ENCODE measurements at regions not wholly inside any gene's neighbourhood (a gene's known extent, or its start where the extent isn't known, plus 50 kb on each side); places are given as distances from the start of the nearest gene placed in this dataset.

DNA sequence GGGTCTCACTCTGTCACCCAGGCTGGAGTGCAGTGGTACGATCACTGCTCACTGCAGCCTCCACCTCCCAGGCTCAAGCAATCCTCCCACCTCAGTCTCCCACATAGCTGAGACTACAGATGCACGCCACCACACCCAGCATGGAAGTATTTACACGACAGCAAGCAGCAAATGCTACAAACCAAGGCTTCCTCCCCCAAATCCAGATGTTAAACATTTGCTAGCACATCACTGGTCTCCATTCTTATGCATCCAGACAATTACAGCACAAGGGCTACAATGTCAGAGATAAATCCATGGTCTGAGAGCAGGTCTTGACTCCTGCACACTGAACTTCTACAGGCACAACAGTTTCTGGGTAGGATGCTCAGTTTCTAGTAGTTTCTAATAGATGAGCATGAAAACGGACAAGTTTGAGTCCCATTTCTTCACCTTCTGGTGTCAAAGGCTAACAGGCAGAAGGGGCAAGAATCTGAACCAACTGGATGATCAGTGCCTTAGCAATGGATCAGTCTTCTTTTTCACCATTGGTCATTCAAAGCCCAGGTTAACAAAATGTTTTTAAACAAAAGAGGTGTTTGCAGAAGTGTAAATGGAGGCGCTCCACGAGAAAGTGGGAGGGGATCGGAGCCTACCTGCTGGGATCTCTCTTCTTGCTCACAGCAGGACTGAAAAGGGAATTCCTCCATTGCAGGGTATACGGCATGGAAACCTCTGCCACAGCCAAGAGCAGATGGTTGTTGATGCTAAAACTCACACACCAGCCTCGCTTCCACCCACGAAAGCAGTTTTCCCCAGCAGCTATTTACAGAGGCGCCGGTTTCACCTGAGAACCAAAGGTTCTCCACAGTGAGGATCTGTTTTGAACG, 135.0 kb upstream of the ARL4C start:
- no peak for DNase-seq

DNA sequence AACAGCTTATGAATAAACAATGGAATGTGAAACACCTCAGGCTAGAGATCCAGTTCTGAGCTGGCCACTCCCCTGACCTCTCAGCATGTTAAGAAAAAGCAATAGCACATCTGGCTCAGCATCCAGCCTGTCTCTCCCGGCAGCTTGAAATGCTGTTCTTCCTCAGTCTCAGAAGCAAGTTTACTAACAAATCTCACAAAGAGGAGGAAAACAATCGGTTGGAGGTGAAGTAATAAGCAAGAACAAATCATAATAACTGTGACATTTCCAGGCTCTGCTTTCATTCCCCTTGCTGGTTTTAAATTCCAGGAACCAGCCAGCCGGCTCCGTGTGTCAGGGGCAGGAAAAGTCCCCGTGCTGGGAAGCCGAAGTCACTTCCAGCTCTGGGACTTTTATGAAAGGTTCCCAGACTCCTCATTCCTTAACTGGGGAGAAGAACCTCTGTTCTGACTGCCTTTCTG, 133.9 kb upstream of the ARL4C start:
- no peak for DNase-seq

DNA sequence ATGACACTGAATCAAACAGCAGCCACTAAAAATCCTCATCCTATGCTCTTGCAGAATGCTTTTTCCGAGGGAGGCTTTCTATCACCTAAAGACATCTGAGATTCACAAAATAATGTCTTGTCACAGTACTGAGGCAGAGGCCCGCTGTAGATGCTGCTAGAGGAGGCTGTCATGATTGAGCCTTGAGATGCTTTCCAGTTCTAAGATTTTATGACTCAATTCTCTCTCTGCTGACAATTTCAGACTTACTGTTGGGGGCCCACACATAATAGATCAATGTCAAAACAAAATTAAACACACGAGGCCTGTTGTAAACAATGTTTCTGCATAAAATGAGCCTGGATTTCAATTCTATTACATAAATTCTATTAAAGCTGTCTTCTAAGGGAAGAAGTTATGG, 132.7 kb upstream of the ARL4C start:
- no peak for DNase-seq

DNA sequence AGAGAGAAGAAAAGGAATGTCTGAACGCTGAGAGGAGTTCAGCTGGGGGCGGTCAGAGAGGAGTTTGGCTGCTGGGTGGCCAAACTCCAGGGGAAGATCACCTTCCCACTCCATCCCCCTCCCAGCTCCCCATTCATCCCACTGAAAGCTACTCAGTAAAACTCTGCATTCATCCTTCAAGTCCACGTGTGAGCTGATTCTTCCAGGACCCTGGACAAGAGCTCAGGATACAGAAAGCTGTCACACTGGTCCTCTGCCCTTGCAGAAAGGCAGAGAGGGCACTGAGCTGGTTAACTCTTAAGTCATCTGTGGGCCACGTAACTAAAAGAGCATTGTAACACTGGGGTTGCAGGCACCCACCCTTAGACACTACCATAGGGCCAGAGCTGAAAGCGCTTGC, 132.1 kb upstream of the ARL4C start:
- DNase-seq = no peak

DNA sequence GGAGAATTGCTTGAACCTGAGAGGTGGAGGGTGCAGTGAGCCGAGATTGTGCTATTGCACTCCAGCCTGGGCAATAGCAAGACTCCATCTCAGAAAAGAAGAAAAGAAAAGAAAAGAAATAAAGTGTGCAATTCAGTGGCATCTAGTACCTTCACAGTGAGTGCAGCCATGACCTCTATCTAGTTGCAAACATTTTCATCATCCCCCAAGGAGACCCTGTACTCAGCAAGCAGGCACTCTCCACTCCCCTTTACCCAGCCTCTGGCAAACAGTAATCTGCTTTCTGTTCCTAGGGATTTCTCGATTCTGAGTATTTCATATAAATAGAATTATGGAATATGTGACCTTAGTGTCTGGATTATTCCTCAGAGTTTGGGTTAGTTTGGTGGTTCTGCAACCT, 130.4 kb upstream of the ARL4C start:
- no peak for DNase-seq

DNA sequence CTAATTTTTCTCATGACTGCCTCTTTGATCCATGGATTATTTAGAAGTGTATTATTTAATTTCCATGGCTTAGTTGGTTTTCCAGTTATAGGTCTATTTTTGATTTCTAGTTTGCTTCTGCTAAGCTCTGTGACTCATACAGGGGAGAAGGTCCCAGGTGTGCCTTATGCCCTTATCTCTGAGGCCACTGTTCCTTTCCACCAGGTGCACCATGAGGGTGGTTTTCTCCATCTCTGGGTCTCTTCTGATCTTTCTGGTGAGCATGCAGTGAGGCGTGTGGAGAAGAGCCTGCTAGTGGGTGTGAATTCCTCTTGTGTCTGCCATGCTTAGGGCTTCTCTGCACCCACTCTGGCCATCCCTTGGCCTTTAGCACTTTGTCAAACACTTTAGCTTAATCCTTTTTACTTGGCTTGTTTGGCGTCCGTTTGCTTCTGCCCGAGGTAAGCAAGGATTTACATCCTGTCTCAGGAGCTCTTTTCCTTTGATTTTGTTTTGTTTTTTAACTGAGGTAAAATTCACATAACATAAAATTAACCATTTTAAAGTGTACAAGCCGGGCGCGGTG, 129.8 kb upstream of the ARL4C start:
- DNase-seq = no peak

DNA sequence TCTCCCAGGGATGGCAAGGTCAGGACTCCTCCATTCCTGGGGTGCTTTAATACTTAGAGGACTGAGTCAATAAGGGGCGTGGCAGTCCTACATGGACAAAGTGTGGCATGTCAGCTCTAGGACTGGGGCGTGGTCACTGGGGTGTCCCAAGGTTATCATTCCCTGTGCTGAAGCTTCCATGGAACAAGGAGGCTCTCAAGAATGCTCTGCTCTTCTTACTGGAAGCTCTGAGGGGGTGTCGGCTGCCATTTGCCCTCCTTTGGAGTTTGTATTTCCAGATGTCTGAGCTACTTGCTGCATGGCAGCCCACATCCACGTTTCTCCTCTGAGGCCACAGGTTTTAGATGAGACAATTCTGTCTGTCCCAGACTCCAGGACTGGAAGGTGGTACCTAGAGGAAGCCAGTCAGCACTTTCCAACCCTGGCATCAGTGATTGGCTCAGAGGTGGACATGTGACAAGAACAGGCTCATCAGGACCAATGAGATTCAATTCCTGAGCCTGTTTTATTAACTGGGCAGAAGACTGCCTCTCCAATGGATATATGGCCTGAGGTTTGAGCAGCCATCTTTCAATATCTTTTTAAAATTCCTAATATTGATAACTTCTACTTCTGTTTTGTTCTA, 128.9 kb upstream of the ARL4C start:
- no peak for DNase-seq

DNA sequence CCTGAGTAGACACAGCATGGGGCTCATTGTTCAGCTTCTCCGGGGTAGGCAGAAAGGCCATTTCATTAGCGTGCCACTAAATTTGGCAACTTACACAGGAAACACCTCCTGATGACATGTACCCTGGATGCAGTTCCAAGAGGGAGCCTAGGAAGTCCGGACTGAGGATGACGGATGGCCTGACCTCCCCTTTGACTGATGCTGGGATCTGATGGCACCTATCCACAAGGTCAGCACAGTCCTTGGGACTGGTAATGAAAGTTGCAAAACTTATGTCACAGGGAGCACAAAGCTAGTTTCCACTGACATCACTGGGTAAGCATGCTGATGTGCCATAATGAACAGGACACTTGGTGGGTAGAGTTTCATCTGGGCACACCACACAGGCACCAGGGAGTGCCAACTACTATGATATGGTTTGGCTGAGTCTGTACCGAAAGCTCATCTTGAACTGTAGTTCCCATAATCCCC, 126.7 kb upstream of the ARL4C start:
- DNase-seq = no peak

DNA sequence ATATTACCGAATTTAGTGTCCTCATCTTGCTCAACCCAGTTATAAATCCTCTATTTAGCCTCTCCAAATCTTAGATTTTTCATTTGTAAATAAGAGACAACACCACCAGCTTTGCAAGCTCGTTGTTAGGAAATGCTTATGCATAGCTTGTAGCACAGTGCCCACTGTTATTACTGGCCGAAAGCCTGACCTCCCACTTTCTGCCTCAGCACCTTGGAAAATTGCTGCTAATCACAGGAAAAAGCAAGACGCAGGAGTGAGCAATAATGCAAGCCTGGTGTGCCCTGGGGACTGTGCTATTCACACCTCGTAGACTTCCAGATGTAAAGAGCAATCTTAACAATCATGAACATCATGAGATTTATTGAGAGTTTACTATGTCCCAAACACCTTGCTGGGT, 124.2 kb upstream of the ARL4C start:
- no peak for DNase-seq

DNA sequence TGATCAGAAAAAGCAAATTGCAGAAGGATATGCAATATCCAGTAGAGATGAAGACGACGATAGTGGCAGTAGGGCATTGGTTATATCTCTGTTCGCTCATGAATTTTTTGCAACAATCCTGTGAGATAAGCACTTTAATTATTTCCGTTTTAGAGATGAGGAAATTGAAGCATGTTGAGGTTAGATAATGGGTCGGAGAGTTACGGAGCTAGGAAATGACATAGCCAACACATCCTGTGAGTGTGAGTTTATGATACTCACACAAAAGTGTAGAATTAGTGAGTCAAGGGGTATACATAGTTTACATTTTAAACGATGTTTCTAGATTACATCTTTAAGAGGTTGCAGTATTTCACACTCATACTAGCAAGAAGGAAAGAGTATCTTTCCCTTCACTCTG, 123.1 kb upstream of the ARL4C start:
- no peak for DNase-seq

DNA sequence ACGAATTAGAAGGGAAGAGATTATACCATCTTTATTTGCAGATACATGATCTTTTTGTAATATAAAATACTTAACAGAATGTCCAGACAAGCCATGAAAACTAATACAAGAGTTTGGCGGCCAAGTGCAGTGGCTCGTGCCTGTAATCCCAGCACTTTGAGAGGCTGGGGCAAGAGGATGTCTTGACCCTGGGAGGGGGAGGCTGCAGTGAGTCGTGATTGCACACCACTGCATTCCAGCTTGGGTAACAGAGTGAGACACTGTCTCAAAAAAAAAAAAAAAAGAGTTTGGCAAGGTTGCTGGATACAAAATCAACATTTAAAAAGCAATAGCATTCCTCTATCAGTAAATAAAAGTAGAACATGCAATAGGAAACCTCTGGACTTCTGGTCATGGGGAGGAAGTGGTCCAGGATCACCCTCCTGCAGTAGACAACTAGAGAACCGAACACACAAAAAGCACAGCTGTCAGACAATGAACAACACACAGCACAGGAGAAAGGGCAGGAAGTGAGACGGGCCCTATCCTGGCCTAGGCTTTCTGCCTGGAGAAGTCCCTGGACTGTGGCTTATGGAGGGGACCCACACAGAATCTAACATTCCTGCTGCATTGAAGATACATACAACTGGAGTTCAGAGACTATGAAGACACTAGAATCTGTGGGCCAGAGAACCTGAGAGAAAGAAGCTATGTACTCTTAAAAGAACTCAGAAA, 118.9 kb upstream of the ARL4C start:
- no peak for DNase-seq

DNA sequence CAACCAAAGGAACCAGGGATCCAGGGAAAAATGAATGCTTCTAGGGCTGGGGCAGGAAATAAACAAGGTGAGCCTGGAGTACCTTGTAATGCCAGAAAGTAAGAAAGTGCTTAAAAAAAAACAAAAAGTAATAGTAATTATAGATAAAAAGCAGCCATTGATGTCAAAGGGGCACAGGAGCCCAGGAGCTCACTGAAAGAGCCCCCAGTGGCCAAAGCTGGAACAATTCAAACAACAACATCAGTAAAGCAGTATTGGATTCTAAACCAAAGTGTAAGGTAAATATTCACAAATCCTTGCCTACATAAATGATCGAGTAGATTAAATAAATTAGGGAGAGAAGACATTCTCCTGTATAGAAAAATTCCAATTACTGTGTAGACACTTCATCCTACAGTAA, 114.3 kb upstream of the ARL4C start:
- no peak for DNase-seq

DNA sequence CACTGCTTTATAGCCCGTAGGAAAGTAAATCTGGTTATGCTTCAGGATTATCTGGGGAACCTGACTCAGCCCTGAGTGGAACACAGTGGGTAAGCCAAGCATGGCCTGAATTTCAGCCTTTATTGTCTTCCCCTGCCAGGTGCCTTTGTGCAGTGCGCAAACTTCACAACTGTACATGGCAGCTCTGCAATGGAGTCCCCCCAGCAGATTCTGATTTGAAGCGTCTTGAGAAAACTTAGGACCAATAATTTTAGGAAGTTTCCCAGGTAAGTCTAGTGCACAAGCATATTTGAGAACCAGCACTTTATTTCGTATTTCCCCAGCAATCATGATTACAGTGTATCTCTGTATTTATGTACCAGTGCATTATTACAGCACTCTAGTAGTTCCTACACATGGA, 112.1 kb upstream of the ARL4C start:
- DNase-seq = no peak

DNA sequence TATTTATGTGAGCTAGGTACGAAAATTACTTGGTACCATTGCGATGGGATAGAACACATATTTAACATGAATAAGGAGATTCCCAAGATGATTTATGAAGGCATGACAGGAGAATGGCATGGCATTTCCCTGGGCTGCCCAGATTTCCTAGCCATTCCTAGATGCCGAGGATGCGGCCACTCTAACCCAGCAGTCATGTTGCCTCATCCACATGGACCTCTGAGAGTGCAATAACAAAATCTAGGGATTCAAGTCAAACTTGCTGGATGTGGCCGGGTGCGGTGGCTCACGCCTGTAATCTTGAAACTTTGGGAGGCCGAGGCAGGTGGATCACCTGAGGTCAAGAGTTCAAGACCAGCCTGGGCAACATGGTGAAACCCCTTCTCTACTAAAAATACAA, 110.8 kb upstream of the ARL4C start:
- no peak for DNase-seq

DNA sequence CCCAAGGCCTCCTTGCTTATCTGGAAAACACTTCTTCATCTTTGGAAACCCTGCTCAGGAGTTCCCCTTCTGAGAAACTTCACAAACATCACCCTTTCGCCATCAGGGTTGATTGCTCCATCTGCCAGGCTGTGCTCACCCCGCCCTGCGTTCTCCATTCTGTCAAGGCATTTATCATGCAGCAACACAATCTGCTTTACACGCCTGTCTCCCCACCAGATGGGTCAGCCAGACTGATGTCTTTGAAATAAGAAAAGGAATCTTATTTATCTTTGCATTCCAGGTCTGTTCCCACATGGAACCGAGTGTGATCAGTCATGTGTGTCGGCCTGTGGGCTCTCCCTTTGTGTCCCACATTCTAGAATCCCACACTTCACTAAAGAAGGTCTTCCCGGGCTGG, 110.0 kb upstream of the ARL4C start:
- DNase-seq = no peak

DNA sequence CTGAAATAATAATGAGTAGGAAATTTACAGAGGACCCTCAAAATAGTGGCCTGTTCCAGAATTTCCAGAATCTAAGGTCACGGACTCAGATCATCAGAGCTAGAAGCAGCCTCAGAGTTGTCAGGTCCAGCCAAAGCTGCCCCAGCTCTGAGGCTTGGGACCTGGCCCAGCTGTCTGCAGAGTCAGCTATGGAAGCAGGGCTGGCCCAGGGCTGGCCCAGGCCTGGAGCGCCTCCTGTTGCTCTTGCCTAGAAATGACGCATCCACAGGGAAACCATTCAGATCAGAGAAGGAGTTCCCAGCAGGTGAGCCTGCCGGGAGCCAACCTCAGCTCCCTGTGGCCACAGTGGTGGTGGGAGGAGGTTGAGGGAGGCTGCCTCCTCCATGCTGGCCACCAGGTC, 106.7 kb upstream of the ARL4C start:
- DNase-seq = no peak

DNA sequence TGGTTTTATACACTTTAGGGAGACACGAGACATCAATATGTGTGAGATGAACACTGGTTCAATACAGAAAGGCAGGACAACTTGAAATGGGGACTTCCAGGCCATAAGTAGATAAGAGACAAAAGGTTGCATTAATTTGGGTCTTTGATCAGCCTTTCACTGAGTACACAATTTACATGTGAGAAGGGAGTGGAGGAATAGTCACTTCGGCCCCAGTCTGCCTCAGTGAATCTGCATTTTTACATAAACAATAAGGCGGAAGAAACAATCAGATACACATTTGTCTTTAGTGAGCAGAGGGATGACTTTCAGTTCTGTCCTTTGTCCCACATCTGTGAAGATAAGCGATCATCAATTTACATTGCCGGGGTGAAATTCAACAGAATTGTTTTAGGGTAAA, 104.3 kb upstream of the ARL4C start:
- no peak for DNase-seq

DNA sequence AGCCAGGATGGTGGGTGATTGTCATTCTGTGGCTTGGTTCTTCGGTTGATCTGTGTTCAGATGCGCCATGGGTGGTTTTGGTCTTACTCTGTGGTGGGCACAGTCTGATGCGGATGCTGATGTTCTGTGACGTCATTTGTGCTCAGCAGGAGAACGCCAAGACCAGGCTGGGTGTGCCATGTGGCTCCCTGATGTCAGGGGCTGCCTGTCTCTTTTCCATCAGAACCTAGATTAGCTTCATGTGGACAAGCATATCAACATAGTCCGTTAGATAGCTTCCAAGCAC, 100.6 kb upstream of the ARL4C start:
- DNase-seq = no peak

DNA sequence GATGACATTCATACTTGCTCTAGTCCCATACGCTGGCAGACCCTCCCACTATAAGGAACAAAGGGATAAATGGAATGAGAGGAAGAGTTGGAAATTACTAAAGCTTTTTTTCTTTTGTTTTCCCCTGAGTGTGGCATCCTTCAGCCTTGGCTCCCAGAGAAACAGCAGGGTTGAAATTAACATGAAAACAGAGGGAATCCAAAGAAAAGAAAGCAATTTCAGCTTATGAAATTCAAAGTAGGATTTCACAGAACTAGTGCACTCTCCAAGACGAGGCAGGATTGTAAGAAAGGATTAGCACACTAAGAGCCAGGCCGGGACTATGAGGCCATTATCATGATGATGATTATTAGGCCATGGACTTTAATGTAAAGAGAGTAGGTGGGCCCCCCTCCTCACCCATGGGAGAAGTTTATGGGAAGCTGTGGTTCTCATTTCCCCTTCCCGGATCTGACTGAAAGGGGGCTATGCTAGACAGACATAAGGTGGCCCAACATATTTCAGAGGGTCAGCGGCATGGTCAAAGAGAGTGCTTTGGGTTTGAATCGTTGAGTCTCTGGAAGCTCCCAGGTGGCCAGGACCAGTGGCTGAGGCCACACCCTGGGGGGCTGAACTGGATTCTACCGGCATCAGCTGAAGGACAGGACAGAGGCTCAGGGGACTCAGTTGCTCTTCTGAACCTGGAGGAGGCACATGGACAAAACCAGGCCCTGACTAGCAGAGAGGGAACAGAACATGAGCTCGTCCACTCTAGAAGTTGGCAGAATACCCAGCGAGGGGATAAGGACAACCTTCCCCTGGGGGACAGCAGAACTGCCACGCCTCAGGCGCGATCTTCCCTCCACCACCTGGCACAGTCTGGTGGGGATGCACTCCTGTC, 100.1 kb upstream of the ARL4C start:
- no peak for DNase-seq

DNA sequence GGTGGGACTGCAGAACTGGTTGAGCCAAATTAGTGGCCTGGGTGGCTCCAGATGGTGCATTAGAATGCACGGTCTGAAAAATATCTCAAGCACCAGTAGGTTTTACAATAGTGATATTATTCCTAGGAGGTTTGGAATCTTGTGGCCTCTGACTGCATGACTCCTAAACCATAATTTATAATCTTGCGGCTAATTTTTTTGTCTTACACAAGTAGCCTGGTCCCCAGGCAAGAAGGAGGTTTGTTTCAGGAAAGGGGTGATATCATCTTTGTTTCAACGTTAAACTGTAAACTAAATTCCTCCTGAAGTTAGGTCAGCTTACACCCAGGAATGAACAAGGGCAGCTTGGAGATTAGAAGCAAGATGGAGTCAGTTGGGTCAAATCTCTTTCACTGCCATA, 98.9 kb upstream of the ARL4C start:
- DNase-seq = no peak

DNA sequence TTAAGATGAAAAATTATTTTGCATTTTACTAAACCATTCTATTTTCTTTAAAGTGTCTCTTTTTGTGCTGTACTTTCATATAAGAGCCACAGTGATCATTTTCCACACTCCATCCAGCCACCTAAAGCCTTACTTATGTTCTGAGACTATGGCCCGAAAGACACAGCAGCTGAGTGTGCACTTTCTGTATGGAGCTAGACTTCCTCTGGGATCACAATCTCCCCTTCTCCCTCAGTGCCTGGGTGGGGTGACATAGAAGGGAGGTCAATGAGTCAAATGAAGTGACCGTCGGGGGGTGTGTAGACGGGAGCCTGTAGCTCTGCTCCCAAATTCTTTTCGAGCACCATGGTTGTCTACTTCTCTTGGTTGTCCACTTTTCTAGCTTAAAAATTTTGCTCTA, 97.8 kb upstream of the ARL4C start:
- DNase-seq = no peak

DNA sequence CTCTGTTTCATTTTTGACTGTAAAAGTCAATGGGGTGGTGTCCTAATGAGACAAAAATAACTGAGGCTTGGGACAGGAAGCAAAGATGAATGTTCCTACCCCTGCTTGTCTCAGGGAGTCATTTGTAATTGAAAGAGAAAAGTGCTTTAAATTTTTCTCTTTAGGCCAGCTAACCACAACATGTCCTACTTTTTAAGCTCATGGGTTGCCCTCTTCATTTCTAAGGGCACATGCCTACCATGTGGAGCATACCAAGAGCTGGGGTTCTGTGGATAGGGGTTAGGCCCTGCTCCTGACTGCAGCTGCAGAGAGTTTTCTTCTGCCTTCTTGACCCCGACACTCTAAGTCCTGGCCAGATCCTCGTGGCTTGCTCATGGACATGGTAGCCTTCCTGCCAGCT, 96.8 kb upstream of the ARL4C start:
- no peak for DNase-seq

DNA sequence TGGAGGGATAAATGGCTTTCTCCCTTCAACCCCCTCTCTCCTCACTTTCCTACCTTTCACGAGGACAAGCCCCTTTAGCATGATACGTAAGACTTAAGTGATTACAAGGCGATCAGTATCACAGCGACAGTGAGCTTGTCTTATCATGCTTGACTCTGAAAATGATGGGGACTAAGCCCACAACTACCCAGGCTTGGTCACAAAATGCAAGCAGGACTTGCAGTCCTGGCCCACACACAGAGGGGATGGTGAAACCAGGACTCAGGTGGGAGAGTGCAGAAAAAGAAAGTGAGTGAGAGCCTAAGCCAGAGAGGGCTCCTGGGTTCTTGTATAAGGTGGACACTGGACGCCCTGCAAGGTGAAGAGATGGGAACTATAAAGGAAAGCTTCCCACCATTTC, 95.7 kb upstream of the ARL4C start:
- no peak for DNase-seq

Measured in CD4-positive, alpha-beta T cell treated with Interleukin-10 for 1 hour (primary cell).